ENCODE measurements at regions not wholly inside any gene's neighbourhood (a gene's known extent, or its start where the extent isn't known, plus 50 kb on each side); places are given as distances from the start of the nearest gene placed in this dataset.

DNA sequence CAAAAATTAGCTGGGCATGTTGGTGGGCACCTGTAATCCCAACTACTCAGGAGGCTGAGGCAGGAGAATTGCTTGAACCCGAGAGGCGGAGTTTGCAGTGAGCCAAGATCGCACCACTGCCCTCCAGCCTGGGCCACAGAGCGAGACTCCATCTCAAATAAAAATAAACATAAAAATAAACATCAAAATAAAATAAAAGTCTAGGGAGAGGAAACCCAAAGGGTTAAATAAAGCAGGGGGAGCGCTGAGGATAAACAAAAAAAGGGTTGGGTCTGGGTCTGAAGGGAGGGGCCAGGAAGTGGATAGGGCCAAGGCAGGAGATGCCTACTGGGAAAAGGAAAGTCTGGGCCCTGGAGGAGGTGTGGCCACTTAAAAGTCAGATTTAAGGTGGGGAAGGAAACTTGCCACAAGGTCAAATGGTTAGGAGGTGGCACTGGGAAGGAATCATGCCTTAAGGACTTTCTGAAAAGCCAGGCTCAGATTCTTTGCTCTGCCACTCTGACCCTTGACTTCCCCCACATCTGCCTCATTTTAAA lies 150.0 kb downstream of the ADSS2 start:
- Histone ChIP-seq H3K9me3 (no peaks in the 10 kb centered on the region), H3K36me3 (no peaks in the 10 kb centered on the region), H3K27me3 (no peaks in the 10 kb centered on the region), H3K27ac (replicated peaks in 1 of 4) (no peak overlapping the region), H3K4me1 (peaks cover 0 to 18% (median 11%) of the 10 kb centered on the region in 4 donors), H3K4me3 (no peak overlapping the region)
- 96% methylated on average over 5 of the region's 5 CpGs for WGBS
- intact Hi-C loops (cut with DNase I), result no loop called here
- no peak for DNase-seq (ENCODE audit: extremely low spot score)
- TF ChIP-seq EP300 (IDR thresholded peaks at IDR 0.05), result no peak
- TF ChIP-seq POLR2AphosphoS5 (IDR thresholded peaks at IDR 0.05), result no peak
- no peak for TF ChIP-seq POLR2A (IDR thresholded peaks at IDR 0.05; ENCODE audit: low read depth)
- no peak for TF ChIP-seq CTCF (IDR thresholded peaks at IDR 0.05)

DNA sequence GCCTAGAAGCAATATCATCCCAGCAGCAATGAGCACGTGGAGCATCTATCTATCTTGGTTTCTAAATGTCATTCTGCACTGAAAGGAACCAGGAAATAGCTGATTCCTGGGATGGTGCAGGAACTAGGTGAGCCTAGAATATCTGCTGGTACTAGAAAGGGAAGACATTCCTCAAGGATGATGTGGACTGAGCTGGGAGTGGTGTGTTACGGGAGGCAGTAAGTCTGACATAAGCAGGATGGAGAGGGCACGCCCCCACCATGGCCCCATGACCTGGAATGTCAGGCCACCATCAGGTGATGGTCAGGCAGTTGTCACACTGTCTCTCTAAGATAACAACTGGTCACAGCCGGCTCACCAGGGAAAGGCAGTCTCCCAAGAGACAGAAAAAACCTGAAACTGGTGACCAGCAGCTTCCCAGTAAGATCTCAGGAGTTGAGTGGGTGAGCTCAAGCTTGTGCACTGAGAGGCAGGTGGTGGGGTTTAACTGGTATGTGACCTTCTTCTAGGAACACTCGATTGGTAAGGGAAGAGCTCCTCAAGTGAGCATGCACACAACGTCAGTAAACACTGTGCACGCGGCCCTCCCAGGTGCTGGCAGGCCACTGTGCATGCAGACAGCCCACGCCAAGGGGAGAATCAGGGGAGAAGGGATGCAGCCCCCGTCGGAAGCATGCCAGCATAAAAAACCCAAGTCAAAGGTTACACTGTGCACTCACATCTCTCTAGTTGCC lies 148.7 kb downstream of the ADSS2 start:
- TF ChIP-seq POLR2A (IDR thresholded peaks at IDR 0.05; ENCODE audit: low read depth), result no peak
- TF ChIP-seq EP300 (IDR thresholded peaks at IDR 0.05), result no peak
- no peak for TF ChIP-seq POLR2AphosphoS5 (IDR thresholded peaks at IDR 0.05)
- no peak for DNase-seq (ENCODE audit: extremely low spot score)
- Histone ChIP-seq H3K4me1 (peaks cover 0 to 18% (median 11%) of the 10 kb centered on the region in 4 donors), H3K27me3 (no peaks in the 10 kb centered on the region), H3K9me3 (no peaks in the 10 kb centered on the region), H3K27ac (replicated peaks in 1 of 4) (no peak overlapping the region), H3K4me3 (no peak overlapping the region), H3K36me3 (no peaks in the 10 kb centered on the region)
- WGBS, result 68% methylated on average over 11 of the region's 11 CpGs
- intact Hi-C loops (cut with DNase I), result no loop called here

DNA sequence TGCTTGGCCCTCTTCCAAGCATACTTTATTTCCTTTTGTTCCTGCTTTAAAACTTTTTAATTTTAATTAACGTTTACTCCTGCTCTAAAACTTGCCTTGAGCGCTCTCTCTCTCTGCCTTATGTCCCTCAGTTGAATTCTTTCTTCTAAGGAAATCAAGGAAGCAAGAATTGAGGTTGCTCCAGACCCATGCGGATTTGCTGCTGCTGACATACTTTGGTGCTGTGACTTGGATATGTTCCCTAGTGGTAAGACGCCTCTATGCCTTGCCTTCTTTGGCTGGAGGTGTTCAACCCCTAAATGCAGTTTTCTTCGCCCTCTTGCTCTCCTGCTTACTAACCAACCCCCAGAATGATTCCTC lies 148.1 kb downstream of the ADSS2 start:
- Histone ChIP-seq H3K4me3 (no peak overlapping the region), H3K27ac (replicated peaks in 1 of 4) (no peak overlapping the region), H3K9me3 (no peaks in the 10 kb centered on the region), H3K36me3 (no peaks in the 10 kb centered on the region), H3K27me3 (no peaks in the 10 kb centered on the region), H3K4me1 (peaks cover 0 to 18% (median 11%) of the 10 kb centered on the region in 4 donors)
- no peak for TF ChIP-seq CTCF (IDR thresholded peaks at IDR 0.05)
- no peak for TF ChIP-seq EP300 (IDR thresholded peaks at IDR 0.05)
- no peak for TF ChIP-seq POLR2AphosphoS5 (IDR thresholded peaks at IDR 0.05)
- TF ChIP-seq POLR2A (IDR thresholded peaks at IDR 0.05; ENCODE audit: low read depth), result no peak
- intact Hi-C loops (cut with DNase I), result no loop called here
- no peak for DNase-seq (ENCODE audit: extremely low spot score)
- 65% methylated on average over 5 of the region's 5 CpGs for WGBS

DNA sequence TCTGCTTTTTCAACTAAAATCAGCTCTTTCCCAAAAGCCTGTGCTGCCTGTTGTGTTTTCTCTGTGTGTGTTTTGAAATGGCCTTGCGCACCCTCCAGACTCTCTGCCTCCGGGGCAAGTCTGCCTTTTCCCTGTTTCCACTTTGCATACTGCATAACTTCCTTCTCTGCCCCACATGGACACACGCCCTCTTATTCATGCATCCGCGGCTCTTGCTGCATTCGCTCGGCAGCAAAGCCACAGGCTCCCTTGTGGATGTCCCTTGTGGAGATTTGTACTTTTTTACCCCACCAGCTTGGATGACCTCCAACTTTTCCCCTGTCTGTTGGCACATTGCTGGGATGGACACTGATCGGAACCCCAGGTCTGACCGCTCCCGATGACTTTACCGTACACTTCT lies 147.6 kb downstream of the ADSS2 start:
- no peaks in the 10 kb centered on the region for H3K27me3 ChIP-seq
- H3K4me1 ChIP-seq, result peaks cover 0 to 16% (median 9%) of the 10 kb centered on the region in 4 donors
- intact Hi-C loops (cut with DNase I), result no loop called here
- no peak for TF ChIP-seq EP300 (IDR thresholded peaks at IDR 0.05)
- no peak for TF ChIP-seq POLR2AphosphoS5 (IDR thresholded peaks at IDR 0.05)
- TF ChIP-seq POLR2A (IDR thresholded peaks at IDR 0.05; ENCODE audit: low read depth), result no peak
- TF ChIP-seq CTCF (IDR thresholded peaks at IDR 0.05), result no peak
- no peaks in the 10 kb centered on the region for H3K9me3 ChIP-seq
- H3K36me3 ChIP-seq, result no peaks in the 10 kb centered on the region
- H3K4me3 ChIP-seq, result no peak overlapping the region
- WGBS, result 79% methylated on average over 11 of the region's 11 CpGs
- H3K27ac ChIP-seq (replicated peaks in 1 of 4), result no peak overlapping the region
- DNase-seq (ENCODE audit: extremely low spot score), result no peak

DNA sequence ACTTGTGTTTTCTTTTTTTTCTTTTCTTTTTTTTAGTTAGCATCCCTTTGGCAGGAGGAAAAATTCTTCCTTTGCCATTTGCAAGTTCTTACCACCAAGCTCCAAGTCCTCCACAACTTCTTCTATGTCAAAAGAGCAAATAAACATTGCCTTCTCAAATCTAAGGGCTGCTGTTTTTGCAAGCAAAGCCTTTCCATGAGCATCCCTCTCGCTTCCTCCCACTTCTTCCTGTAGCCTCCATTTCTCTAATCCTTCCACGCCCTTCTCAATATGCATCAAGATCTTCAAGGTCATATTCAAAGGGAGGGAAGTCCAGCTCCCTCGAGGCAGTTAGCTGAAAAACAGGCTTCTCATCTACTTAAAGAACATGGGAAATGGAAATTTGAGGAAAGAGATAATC lies 147.1 kb downstream of the ADSS2 start:
- H3K27me3 ChIP-seq, result no peaks in the 10 kb centered on the region
- TF ChIP-seq EP300 (IDR thresholded peaks at IDR 0.05) (no peak), CTCF (IDR thresholded peaks at IDR 0.05) (no peak), POLR2AphosphoS5 (IDR thresholded peaks at IDR 0.05) (no peak), POLR2A (IDR thresholded peaks at IDR 0.05; ENCODE audit: low read depth) (no peak)
- H3K9me3 ChIP-seq, result no peaks in the 10 kb centered on the region
- no peaks in the 10 kb centered on the region for H3K36me3 ChIP-seq
- H3K4me3 ChIP-seq, result no peak overlapping the region
- WGBS, result 71% methylated on average over 3 of the region's 3 CpGs
- intact Hi-C loops (cut with DNase I), result no loop called here
- H3K4me1 ChIP-seq, result peaks cover 0 to 12% (median 5%) of the 10 kb centered on the region in 4 donors
- H3K27ac ChIP-seq (replicated peaks in 1 of 4), result no peak overlapping the region
- DNase-seq (ENCODE audit: extremely low spot score), result no peak

Data from esophagus muscularis mucosa (tissue), 4 donors.